ENCODE measurements at regions not wholly inside any gene's neighbourhood (a gene's known extent, or its start where the extent isn't known, plus 50 kb on each side); places are given as distances from the start of the nearest gene placed in this dataset.

- H4K20me1 ChIP-seq (ENCODE audit: control insufficient read depth, extremely low read depth, insufficient read depth, low read length): no peaks in the 10 kb centered on the region
- DNase-seq (ENCODE audit: low read depth in 2 of 2): no peak
- no peak overlapping the region for H3K4me2 ChIP-seq (ENCODE audit: extremely low read depth, insufficient read depth, low read length)
- no peak overlapping the region for H3K4me3 ChIP-seq (replicated peaks in 1 of 4; ENCODE audit: control extremely low read depth in 1 of 4, insufficient read depth in 1 of 4, low read depth in 3 of 4, low read length in 4 of 4)
- no peak for TF ChIP-seq EZH2 (IDR thresholded peaks at IDR 0.05; ENCODE audit: low read length, missing control alignments)
- TF ChIP-seq, protein P1, sequence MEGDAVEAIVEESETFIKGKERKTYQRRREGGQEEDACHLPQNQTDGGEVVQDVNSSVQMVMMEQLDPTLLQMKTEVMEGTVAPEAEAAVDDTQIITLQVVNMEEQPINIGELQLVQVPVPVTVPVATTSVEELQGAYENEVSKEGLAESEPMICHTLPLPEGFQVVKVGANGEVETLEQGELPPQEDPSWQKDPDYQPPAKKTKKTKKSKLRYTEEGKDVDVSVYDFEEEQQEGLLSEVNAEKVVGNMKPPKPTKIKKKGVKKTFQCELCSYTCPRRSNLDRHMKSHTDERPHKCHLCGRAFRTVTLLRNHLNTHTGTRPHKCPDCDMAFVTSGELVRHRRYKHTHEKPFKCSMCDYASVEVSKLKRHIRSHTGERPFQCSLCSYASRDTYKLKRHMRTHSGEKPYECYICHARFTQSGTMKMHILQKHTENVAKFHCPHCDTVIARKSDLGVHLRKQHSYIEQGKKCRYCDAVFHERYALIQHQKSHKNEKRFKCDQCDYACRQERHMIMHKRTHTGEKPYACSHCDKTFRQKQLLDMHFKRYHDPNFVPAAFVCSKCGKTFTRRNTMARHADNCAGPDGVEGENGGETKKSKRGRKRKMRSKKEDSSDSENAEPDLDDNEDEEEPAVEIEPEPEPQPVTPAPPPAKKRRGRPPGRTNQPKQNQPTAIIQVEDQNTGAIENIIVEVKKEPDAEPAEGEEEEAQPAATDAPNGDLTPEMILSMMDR (conservative IDR thresholded peaks at IDR 0.05 in 1 of 2, IDR thresholded peaks at IDR 0.05 in 1 of 2; ENCODE audit: low read depth in 1 of 2, low read length in 2 of 2): no peak
- no peaks in the 10 kb centered on the region for H3K79me2 ChIP-seq (ENCODE audit: control insufficient read depth, insufficient read depth, low read length)
- no peaks in the 10 kb centered on the region for H3K9me3 ChIP-seq (ENCODE audit: control insufficient read depth, insufficient read depth, low read depth, low read length)
- no peak overlapping the region for H3K27ac ChIP-seq (ENCODE audit: insufficient read depth, low read length)
- H3K9ac ChIP-seq (ENCODE audit: insufficient read depth, low read length): no peak overlapping the region
- no peak overlapping the region for H2AFZ ChIP-seq (ENCODE audit: low read length)
- no peaks in the 10 kb centered on the region for H3K4me1 ChIP-seq (ENCODE audit: control insufficient read depth, extremely low read depth, insufficient read depth, low read length)
- no peaks in the 10 kb centered on the region for H3K36me3 ChIP-seq (ENCODE audit: control insufficient read depth, insufficient read depth, low read length)
- no peaks in the 10 kb centered on the region for H3K27me3 ChIP-seq (ENCODE audit: control insufficient read depth, insufficient read depth, low read length)
Observed at GRCh38 chr6:92161953-92162352, 1257.4 kb downstream of the EPHA7 start.

DNA sequence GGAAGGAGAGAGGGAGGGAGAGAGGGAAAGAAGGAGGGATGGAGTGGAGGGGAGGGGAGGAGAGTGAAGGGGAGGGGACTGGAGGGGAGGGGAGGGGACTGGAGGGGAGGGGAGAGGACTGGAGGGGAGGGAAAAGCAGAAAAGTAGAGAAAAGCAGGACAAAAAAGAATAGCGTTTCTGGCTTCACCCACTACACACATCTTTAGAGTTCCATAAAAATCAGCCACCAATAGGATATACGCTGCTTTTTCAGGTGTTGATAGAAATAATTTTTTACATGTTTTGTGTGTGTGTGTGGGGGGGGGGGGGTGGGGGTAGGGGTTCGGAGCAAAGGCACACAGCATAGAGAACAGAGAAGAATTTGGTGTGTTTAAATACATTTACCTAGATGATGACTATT is 1259.1 kb downstream of the EPHA7 start:
- H4K20me1 ChIP-seq (ENCODE audit: control insufficient read depth, extremely low read depth, insufficient read depth, low read length): no peaks in the 10 kb centered on the region
- H3K27ac ChIP-seq (ENCODE audit: insufficient read depth, low read length): no peak overlapping the region
- no peaks in the 10 kb centered on the region for H3K9me3 ChIP-seq (ENCODE audit: control insufficient read depth, insufficient read depth, low read depth, low read length)
- H3K4me1 ChIP-seq (ENCODE audit: control insufficient read depth, extremely low read depth, insufficient read depth, low read length): no peaks in the 10 kb centered on the region
- H3K36me3 ChIP-seq (ENCODE audit: control insufficient read depth, insufficient read depth, low read length): no peaks in the 10 kb centered on the region
- DNase-seq (ENCODE audit: low read depth in 2 of 2): no peak
- no peak overlapping the region for H3K9ac ChIP-seq (ENCODE audit: insufficient read depth, low read length)
- no peaks in the 10 kb centered on the region for H3K27me3 ChIP-seq (ENCODE audit: control insufficient read depth, insufficient read depth, low read length)
- no peak overlapping the region for H2AFZ ChIP-seq (ENCODE audit: low read length)
- no peaks in the 10 kb centered on the region for H3K79me2 ChIP-seq (ENCODE audit: control insufficient read depth, insufficient read depth, low read length)
- TF ChIP-seq, protein P1 (conservative IDR thresholded peaks at IDR 0.05 in 1 of 2, IDR thresholded peaks at IDR 0.05 in 1 of 2; ENCODE audit: low read depth in 1 of 2, low read length in 2 of 2): no peak
- TF ChIP-seq EZH2 (IDR thresholded peaks at IDR 0.05; ENCODE audit: low read length, missing control alignments): no peak
- no peak overlapping the region for H3K4me2 ChIP-seq (ENCODE audit: extremely low read depth, insufficient read depth, low read length)
- H3K4me3 ChIP-seq (replicated peaks in 1 of 4; ENCODE audit: control extremely low read depth in 1 of 4, insufficient read depth in 1 of 4, low read depth in 3 of 4, low read length in 4 of 4): no peak overlapping the region

DNA sequence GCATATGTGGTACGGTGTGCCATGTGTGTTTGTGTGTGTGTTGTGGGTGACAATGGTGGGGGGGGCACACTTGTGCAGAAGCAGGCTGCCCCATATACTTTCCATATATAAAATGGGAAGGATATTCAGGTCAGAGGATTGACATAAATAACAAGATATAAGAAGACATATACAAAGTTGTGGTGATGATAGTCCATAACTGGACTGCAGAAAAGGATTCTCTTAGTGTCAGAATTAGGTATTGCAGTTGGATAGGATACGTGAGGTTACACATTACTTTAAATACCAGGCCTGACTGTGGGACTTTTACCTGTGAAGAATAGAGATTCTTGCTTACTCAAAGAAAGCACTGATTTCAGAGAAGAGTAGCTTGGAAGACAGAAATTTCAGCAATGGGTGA is 1260.3 kb downstream of the EPHA7 start:
- H3K36me3 ChIP-seq (ENCODE audit: control insufficient read depth, insufficient read depth, low read length): no peaks in the 10 kb centered on the region
- H3K27me3 ChIP-seq (ENCODE audit: control insufficient read depth, insufficient read depth, low read length): no peaks in the 10 kb centered on the region
- H3K9ac ChIP-seq (ENCODE audit: insufficient read depth, low read length): no peak overlapping the region
- H3K79me2 ChIP-seq (ENCODE audit: control insufficient read depth, insufficient read depth, low read length): no peaks in the 10 kb centered on the region
- H4K20me1 ChIP-seq (ENCODE audit: control insufficient read depth, extremely low read depth, insufficient read depth, low read length): no peaks in the 10 kb centered on the region
- no peak overlapping the region for H3K4me2 ChIP-seq (ENCODE audit: extremely low read depth, insufficient read depth, low read length)
- H3K27ac ChIP-seq (ENCODE audit: insufficient read depth, low read length): no peak overlapping the region
- no peak for TF ChIP-seq EZH2 (IDR thresholded peaks at IDR 0.05; ENCODE audit: low read length, missing control alignments)
- TF ChIP-seq, protein P1 (conservative IDR thresholded peaks at IDR 0.05 in 1 of 2, IDR thresholded peaks at IDR 0.05 in 1 of 2; ENCODE audit: low read depth in 1 of 2, low read length in 2 of 2): no peak
- no peak overlapping the region for H3K4me3 ChIP-seq (replicated peaks in 1 of 4; ENCODE audit: control extremely low read depth in 1 of 4, insufficient read depth in 1 of 4, low read depth in 3 of 4, low read length in 4 of 4)
- no peak overlapping the region for H2AFZ ChIP-seq (ENCODE audit: low read length)
- H3K4me1 ChIP-seq (ENCODE audit: control insufficient read depth, extremely low read depth, insufficient read depth, low read length): no peaks in the 10 kb centered on the region
- DNase-seq (ENCODE audit: low read depth in 2 of 2): no peak
- no peaks in the 10 kb centered on the region for H3K9me3 ChIP-seq (ENCODE audit: control insufficient read depth, insufficient read depth, low read depth, low read length)

All from fibroblast of lung (primary cell).